ENCODE measurements at regions not wholly inside any gene's neighbourhood (a gene's known extent, or its start where the extent isn't known, plus 50 kb on each side); places are given as distances from the start of the nearest gene placed in this dataset.

DNA sequence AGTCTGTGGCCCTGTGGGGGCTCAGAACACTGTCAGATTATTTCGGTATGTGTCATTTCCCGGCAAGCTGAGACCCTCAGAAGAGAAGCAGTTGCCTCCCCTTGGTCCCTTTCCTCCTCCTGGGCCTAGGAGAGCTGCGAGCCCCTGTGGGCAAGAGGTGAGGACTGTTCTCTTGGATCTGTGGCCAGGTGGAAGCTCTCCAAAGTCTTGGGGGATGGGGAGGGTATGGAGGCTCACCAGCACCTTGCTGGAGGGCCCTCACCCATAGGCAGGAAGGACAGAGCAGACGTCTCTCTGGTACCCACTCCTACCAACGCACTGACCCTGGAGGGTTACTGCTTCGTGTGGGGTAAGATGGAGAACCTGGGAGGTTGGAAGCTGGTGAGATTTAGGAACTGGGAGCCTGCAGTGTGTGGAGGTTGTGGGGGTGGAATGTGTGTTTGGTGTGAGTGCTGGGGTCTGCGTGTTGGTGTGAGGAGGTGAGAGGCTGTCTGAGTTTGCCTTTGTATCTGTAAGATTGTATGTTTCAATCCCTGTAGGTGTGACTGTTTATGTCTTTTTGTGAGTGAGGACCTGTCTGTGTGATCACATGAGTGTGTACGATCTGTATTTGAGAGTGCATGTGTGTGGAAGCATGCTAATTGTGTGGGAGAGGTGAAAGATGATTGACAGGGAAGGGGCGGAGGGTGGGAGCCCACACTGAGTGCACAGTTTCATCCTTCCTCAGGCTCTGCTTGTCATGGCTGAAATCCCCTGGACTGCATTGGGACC is 52.4 kb upstream of the PSD2 start:
- Histone ChIP-seq H3K36me3 (ENCODE audit: low read depth, missing control alignments) (no peaks in the 10 kb centered on the region), H3K4me1 (peaks cover 25% of the 10 kb centered on the region), H3K27me3 (no peaks in the 10 kb centered on the region), H3K4me3 (no peak overlapping the region), H3K9me3 (no peaks in the 10 kb centered on the region), H3K27ac (no peak overlapping the region)
- intact Hi-C loops (cut with DNase I; ENCODE audit: low total_unique reads), result no loop called here
- no peak for DNase-seq
- TF ChIP-seq POLR2A (IDR thresholded peaks at IDR 0.05), result no peak
- TF ChIP-seq, protein P1, sequence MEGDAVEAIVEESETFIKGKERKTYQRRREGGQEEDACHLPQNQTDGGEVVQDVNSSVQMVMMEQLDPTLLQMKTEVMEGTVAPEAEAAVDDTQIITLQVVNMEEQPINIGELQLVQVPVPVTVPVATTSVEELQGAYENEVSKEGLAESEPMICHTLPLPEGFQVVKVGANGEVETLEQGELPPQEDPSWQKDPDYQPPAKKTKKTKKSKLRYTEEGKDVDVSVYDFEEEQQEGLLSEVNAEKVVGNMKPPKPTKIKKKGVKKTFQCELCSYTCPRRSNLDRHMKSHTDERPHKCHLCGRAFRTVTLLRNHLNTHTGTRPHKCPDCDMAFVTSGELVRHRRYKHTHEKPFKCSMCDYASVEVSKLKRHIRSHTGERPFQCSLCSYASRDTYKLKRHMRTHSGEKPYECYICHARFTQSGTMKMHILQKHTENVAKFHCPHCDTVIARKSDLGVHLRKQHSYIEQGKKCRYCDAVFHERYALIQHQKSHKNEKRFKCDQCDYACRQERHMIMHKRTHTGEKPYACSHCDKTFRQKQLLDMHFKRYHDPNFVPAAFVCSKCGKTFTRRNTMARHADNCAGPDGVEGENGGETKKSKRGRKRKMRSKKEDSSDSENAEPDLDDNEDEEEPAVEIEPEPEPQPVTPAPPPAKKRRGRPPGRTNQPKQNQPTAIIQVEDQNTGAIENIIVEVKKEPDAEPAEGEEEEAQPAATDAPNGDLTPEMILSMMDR (IDR thresholded peaks at IDR 0.05), result no peak
- 89 to 90% methylated on average over 9 of the region's 9 CpGs for WGBS, 2 donors

DNA sequence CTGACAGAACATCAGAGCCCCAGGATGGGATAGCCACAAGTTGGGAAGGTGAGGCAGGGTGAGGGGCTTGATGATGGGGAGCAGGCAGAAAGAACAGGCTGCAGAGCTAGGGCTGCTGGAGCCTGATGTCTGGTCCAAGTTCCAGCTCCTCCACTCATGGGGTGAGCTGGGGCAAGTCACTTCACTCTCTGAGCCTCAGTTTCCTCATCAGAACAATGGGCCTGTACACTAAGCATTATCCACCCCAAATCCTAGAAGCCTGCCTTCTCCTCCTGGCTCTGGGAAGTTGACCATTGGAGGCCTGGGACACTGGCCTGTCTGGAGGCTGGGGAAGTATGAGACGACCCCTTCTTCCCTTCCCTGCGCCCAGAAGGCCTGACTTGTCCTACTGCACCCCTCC is 51.8 kb upstream of the PSD2 start:
- TF ChIP-seq, protein P1 (IDR thresholded peaks at IDR 0.05), result no peak
- TF ChIP-seq POLR2A (IDR thresholded peaks at IDR 0.05), result no peak
- H3K36me3 ChIP-seq (ENCODE audit: low read depth, missing control alignments), result no peaks in the 10 kb centered on the region
- no peaks in the 10 kb centered on the region for H3K9me3 ChIP-seq
- intact Hi-C loops (cut with DNase I; ENCODE audit: low total_unique reads), result no loop called here
- H3K27ac ChIP-seq, result no peak overlapping the region
- DNase-seq, result no peak
- 93 to 100% methylated on average over 2 of the region's 2 CpGs for WGBS, 2 donors
- no peaks in the 10 kb centered on the region for H3K27me3 ChIP-seq
- no peak overlapping the region for H3K4me3 ChIP-seq
- H3K4me1 ChIP-seq, result peaks cover 25% of the 10 kb centered on the region

DNA sequence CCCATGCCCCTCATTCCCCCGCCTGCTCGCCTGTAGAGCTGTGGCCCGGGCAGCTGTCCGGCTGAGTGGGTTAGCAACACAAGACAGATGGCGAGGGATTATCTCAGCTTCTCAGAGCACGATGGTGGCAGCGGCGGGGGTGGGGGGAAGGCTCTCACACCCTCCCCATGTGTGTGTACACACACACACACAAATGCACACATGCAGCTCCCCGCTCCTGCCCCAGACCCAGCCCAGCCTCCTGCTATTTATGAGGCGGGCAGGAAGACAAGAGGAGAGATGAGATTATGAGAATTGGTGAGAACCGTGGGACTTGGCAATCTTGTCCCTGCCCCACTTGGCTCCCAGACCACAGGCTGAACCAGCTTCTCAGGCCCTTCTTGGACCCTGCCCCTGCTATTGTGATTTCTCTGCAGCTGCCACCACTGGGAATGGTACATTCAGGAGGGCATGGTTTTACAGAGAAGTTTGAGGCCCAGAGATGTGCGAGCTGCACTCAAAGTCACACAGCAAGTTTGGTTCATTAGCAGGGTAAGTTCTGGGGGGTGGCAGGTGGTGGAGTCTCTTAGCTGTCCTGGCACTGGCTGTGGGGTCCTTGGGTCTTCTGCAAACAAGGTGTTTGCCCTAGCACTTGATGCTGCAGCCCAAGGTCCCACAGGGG is 51.0 kb upstream of the PSD2 start:
- Histone ChIP-seq H3K9me3 (no peaks in the 10 kb centered on the region), H3K27me3 (no peaks in the 10 kb centered on the region), H3K4me3 (no peak overlapping the region), H3K4me1 (peaks cover 25% of the 10 kb centered on the region), H3K36me3 (ENCODE audit: low read depth, missing control alignments) (no peaks in the 10 kb centered on the region), H3K27ac (no peak overlapping the region)
- 86 to 96% methylated on average over 3 to 12 of the region's 12 CpGs for WGBS, 2 donors
- TF ChIP-seq, protein P1 (IDR thresholded peaks at IDR 0.05), result no peak
- no peak for TF ChIP-seq POLR2A (IDR thresholded peaks at IDR 0.05)
- DNase-seq, result no peak
- intact Hi-C loops (cut with DNase I; ENCODE audit: low total_unique reads), result no loop called here

DNA sequence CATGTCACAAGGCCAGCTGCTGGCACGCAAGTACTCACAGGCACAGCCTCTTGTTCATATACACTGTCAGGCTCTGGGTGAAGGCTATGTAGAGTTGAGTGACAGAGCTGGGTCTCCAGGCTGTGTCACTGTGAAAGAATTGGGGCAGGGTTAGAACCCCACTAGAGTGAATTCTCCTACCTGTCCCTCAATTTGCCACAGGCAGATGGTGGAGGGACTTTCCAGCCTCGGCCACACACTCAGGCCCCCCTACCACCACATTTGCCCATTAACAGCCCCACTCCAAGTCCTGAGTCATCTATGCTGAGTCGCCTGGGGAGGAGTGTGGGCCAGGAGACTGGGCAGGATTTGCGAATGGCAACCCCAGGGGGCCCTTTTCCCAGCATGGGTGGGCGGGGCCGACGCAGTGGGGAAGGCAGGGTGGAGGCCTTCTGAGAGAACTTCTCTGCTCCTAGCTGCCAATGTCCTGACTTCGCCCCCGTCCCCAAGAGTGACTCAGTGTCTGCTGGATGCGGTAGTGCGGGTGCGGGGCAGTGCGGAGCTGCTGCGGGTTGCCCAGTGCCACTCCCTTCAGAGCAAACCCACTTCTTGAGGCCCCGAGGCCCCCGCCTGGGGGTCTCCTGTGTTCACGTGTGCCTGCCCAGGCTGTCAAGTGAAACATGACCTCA is 50.3 kb upstream of the PSD2 start:
- TF ChIP-seq, protein P1 (IDR thresholded peaks at IDR 0.05), result no peak
- no peak for TF ChIP-seq POLR2A (IDR thresholded peaks at IDR 0.05)
- Histone ChIP-seq H3K4me3 (peak overlapping the region; percentile 19 to 51), H3K27ac (peak overlapping the region in 1 of 2 donors; percentile 24), H3K27me3 (no peaks in the 10 kb centered on the region), H3K9me3 (no peaks in the 10 kb centered on the region), H3K36me3 (ENCODE audit: low read depth, missing control alignments) (no peaks in the 10 kb centered on the region), H3K4me1 (peaks cover 25% of the 10 kb centered on the region)
- WGBS, 2 donors, result 38 to 45% methylated on average over 6 to 17 of the region's 17 CpGs
- no peak for DNase-seq
- intact Hi-C loops (cut with DNase I; ENCODE audit: low total_unique reads), result no loop called here
